Astrocyte of the spinal cord (primary cell): ENCODE measurements at regions not wholly inside any gene's neighbourhood (a gene's known extent, or its start where the extent isn't known, plus 50 kb on each side); places are given as distances from the start of the nearest gene placed in this dataset.
"Not testable (repeated sequence)": the region's sequence is repeated elsewhere in the genome, so short reads cannot be mapped to it uniquely, and the experiment has no call there.

Experiments
- DNase-seq: peaks from one replicate; pipeline ENCODE4 v3.0.0; 2011; ENCODE audit warnings: low read depth, low spot score
- H3K4me3 ChIP-seq: 2 replicates; pipeline ENCODE4 v1.5.1; 2011; ENCODE audit warnings: low read depth, mild to moderate bottlenecking, low read length, moderate library complexity
- CTCF ChIP-seq: IDR thresholded peaks from 2 replicates; pipeline ENCODE4 v1.5.1; 2012; ENCODE audit warnings: low read depth, mild to moderate bottlenecking, low read length, inconsistent platforms
- in situ Hi-C: cut with HindIII; loops from 2 replicates; pipeline ENCODE4 v1.10.0; 2017; ENCODE audit warnings: low sequenced_read_pairs

GRCh38 chr6:82118150-82118562, 129.4 kb downstream of the IBTK start:
- in situ Hi-C loops = no loop called here
- TF ChIP-seq CTCF = no peak
- no peak overlapping the region for H3K4me3 ChIP-seq
- no peak for DNase-seq

- in situ Hi-C loops = no loop called here
- no peak for TF ChIP-seq CTCF
Observed at GRCh38 chr6:82114748-82115147, 132.8 kb downstream of the IBTK start.

GRCh38 chr6:82113231-82113630, 134.3 kb downstream of the IBTK start:
- in situ Hi-C loops = no loop called here
- no peak overlapping the region for H3K4me3 ChIP-seq
- TF ChIP-seq CTCF = no peak
- peak; percentile 11 for DNase-seq

More at GRCh38 chr6:82114748-82115147, 132.8 kb downstream of the IBTK start:
- DNase-seq = no peak
- no peak overlapping the region for H3K4me3 ChIP-seq

GRCh38 chr6:82111818-82112217, 135.7 kb downstream of the IBTK start:
- no peak for DNase-seq
- TF ChIP-seq CTCF = no peak
- no peak overlapping the region for H3K4me3 ChIP-seq
- in situ Hi-C loops = no loop called here

- in situ Hi-C loops = no loop called here
- no peak overlapping the region for H3K4me3 ChIP-seq
- DNase-seq = no peak
- no peak for TF ChIP-seq CTCF
Observed at GRCh38 chr6:82111114-82111513, 136.4 kb downstream of the IBTK start.

GRCh38 chr6:82103171-82103570, 144.4 kb downstream of the IBTK start:
- H3K4me3 ChIP-seq, in situ Hi-C loops, DNase-seq: not testable (repeated sequence)

GRCh38 chr6:82101374-82102114, 146.0 kb downstream of the IBTK start:
- H3K4me3 ChIP-seq, DNase-seq, in situ Hi-C loops: not testable (repeated sequence)

GRCh38 chr6:82100763-82101162, 146.8 kb downstream of the IBTK start:
- H3K4me3 ChIP-seq, DNase-seq, in situ Hi-C loops: not testable (repeated sequence)
